ENCODE measurements at regions not wholly inside any gene's neighbourhood (a gene's known extent, or its start where the extent isn't known, plus 50 kb on each side); places are given as distances from the start of the nearest gene placed in this dataset.
"Not testable (repeated sequence)": the region's sequence is repeated elsewhere in the genome, so short reads cannot be mapped to it uniquely, and the experiment has no call there.

- no peaks in the 10 kb centered on the region for H3K36me3 ChIP-seq (replicated peaks; ENCODE audit: control insufficient read depth, insufficient read depth, low read length)
- no peak overlapping the region for H3K4me3 ChIP-seq (ENCODE audit: insufficient read depth, low read depth, low read length)
- no peaks in the 10 kb centered on the region for H3K27me3 ChIP-seq (ENCODE audit: control insufficient read depth, insufficient read depth, low read length)
- DNase-seq: peak; percentile 73
Measured at GRCh38 chr7:98771941-98772603, 97.7 kb downstream of the TMEM130 start.

GRCh38 chr7:98774884-98775283 is 94.9 kb downstream of the TMEM130 start:
- Histone ChIP-seq H3K27me3 (ENCODE audit: control insufficient read depth, insufficient read depth, low read length) (no peaks in the 10 kb centered on the region), H3K4me3 (ENCODE audit: insufficient read depth, low read depth, low read length) (no peak overlapping the region), H3K36me3 (replicated peaks; ENCODE audit: control insufficient read depth, insufficient read depth, low read length) (no peaks in the 10 kb centered on the region)
- no peak for DNase-seq

- Histone ChIP-seq H3K4me3 (ENCODE audit: insufficient read depth, low read depth, low read length) (no peak overlapping the region), H3K27me3 (ENCODE audit: control insufficient read depth, insufficient read depth, low read length) (no peaks in the 10 kb centered on the region)
- no peak for DNase-seq
Measured at GRCh38 chr7:98777051-98777450, 92.8 kb downstream of the TMEM130 start.

GRCh38 chr7:98778421-98778820 is 91.4 kb downstream of the TMEM130 start:
- no peaks in the 10 kb centered on the region for H3K27me3 ChIP-seq (ENCODE audit: control insufficient read depth, insufficient read depth, low read length)
- H3K4me3 ChIP-seq (ENCODE audit: insufficient read depth, low read depth, low read length): no peak overlapping the region

More at GRCh38 chr7:98777051-98777450, 92.8 kb downstream of the TMEM130 start:
- no peaks in the 10 kb centered on the region for H3K36me3 ChIP-seq (replicated peaks; ENCODE audit: control insufficient read depth, insufficient read depth, low read length)

GRCh38 chr7:98779800-98780587 is 89.8 kb downstream of the TMEM130 start:
- Histone ChIP-seq H3K4me3 (ENCODE audit: insufficient read depth, low read depth, low read length) (no peak overlapping the region), H3K27me3 (ENCODE audit: control insufficient read depth, insufficient read depth, low read length) (no peaks in the 10 kb centered on the region), H3K36me3 (replicated peaks; ENCODE audit: control insufficient read depth, insufficient read depth, low read length) (no peaks in the 10 kb centered on the region)
- DNase-seq: no peak

More at GRCh38 chr7:98778421-98778820, 91.4 kb downstream of the TMEM130 start:
- DNase-seq: no peak
- H3K36me3 ChIP-seq (replicated peaks; ENCODE audit: control insufficient read depth, insufficient read depth, low read length): no peaks in the 10 kb centered on the region

- Histone ChIP-seq H3K4me3 (ENCODE audit: insufficient read depth, low read depth, low read length) (no peak overlapping the region), H3K36me3 (replicated peaks; ENCODE audit: control insufficient read depth, insufficient read depth, low read length) (no peaks in the 10 kb centered on the region), H3K27me3 (ENCODE audit: control insufficient read depth, insufficient read depth, low read length) (no peaks in the 10 kb centered on the region)
- no peak for DNase-seq
Measured at GRCh38 chr7:98784216-98784785, 85.5 kb downstream of the TMEM130 start.

- Histone ChIP-seq H3K4me3 (ENCODE audit: insufficient read depth, low read depth, low read length) (no peak overlapping the region), H3K27me3 (ENCODE audit: control insufficient read depth, insufficient read depth, low read length) (no peaks in the 10 kb centered on the region), H3K36me3 (replicated peaks; ENCODE audit: control insufficient read depth, insufficient read depth, low read length) (no peaks in the 10 kb centered on the region)
- no peak for DNase-seq
Measured at GRCh38 chr7:98785929-98786571, 83.8 kb downstream of the TMEM130 start.

GRCh38 chr7:98788966-98789365 is 80.8 kb downstream of the TMEM130 start:
- Histone ChIP-seq H3K36me3 (replicated peaks; ENCODE audit: control insufficient read depth, insufficient read depth, low read length) (no peaks in the 10 kb centered on the region), H3K4me3 (ENCODE audit: insufficient read depth, low read depth, low read length) (no peak overlapping the region), H3K27me3 (ENCODE audit: control insufficient read depth, insufficient read depth, low read length) (no peaks in the 10 kb centered on the region)
- DNase-seq: no peak

GRCh38 chr7:98794453-98794852 is 75.4 kb downstream of the TMEM130 start:
- H3K36me3 ChIP-seq (replicated peaks; ENCODE audit: control insufficient read depth, insufficient read depth, low read length); H3K4me3 ChIP-seq (ENCODE audit: insufficient read depth, low read depth, low read length); DNase-seq; H3K27me3 ChIP-seq (ENCODE audit: control insufficient read depth, insufficient read depth, low read length): not testable (repeated sequence)

GRCh38 chr7:98795741-98796493 is 73.9 kb downstream of the TMEM130 start:
- Histone ChIP-seq H3K4me3 (ENCODE audit: insufficient read depth, low read depth, low read length) (no peak overlapping the region), H3K27me3 (ENCODE audit: control insufficient read depth, insufficient read depth, low read length) (no peaks in the 10 kb centered on the region), H3K36me3 (replicated peaks; ENCODE audit: control insufficient read depth, insufficient read depth, low read length) (no peaks in the 10 kb centered on the region)
- no peak for DNase-seq
